ENCODE measurements at regions not wholly inside any gene's neighbourhood (a gene's known extent, or its start where the extent isn't known, plus 50 kb on each side); places are given as distances from the start of the nearest gene placed in this dataset.

DNA sequence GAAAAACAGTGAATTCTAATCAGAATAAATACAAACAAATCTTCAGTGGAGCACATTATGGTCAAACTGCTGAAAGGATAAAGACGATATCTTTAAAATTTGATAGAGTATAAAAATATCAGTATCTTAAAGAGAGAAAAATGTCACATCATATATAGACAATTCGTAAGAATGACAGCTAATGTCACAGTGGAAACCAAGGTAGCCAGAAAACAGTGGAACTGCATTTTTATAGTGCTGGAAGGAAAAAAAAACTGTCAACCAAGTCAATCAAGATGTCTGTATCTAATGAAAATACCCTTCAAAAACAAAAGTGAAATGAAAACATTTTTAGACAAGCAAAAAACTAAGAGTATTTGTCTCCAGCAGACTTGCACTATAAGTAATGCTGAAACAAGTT lies 73.4 kb upstream of the HMGXB4 start:
- no peak for TF ChIP-seq CTCF (IDR thresholded peaks at IDR 0.05)
- no peak for TF ChIP-seq POLR2A (IDR thresholded peaks at IDR 0.05)

All from stomach (tissue), 4 donors.